ENCODE measurements at regions not wholly inside any gene's neighbourhood (a gene's known extent, or its start where the extent isn't known, plus 50 kb on each side); places are given as distances from the start of the nearest gene placed in this dataset.

- ATAC-seq: no peak
- ChIA-PET POLR2A (no interaction called here), CTCF (ENCODE audit: low intra/inter-chr PET ratio) (no interaction called here)
- Histone ChIP-seq H3K4me2 (ENCODE audit: insufficient read depth, low read length) (no peak overlapping the region), H3K9me1 (ENCODE audit: control insufficient read depth, insufficient read depth, low read length) (no peaks in the 10 kb centered on the region), H3K4me3 (no peak overlapping the region), H3K36me3 (ENCODE audit: control insufficient read depth, insufficient read depth, low read length) (no peaks in the 10 kb centered on the region), H3K9ac (ENCODE audit: insufficient read depth in 1 of 2, low read depth in 2 of 2, low read length in 2 of 2) (no peak overlapping the region), H3K27me3 (ENCODE audit: control insufficient read depth in 2 of 2, insufficient read depth in 2 of 2, low read length in 2 of 2) (no peaks in the 10 kb centered on the region), H2AFZ (ENCODE audit: low read depth, low read length) (no peak overlapping the region), H3K9me3 (replicated peaks; ENCODE audit: control insufficient read depth, insufficient read depth, low read depth, low read length) (no peaks in the 10 kb centered on the region), H3K27ac (ENCODE audit: extremely low read depth, low read depth, low read length) (no peak overlapping the region), H3K79me2 (ENCODE audit: control insufficient read depth, insufficient read depth, low read length) (no peaks in the 10 kb centered on the region), H3K4me1 (replicated peaks in 1 of 2; ENCODE audit: control insufficient read depth in 2 of 2, insufficient read depth in 2 of 2, low read length in 2 of 2) (no peaks in the 10 kb centered on the region), H4K20me1 (replicated peaks; ENCODE audit: control insufficient read depth, insufficient read depth, low read length) (no peaks in the 10 kb centered on the region)
- no peak for FAIRE-seq
- TF ChIP-seq NFIC (IDR thresholded peaks at IDR 0.05): peak; percentile 93
- TF ChIP-seq NFIX (CRISPR knock-in tag; IDR thresholded peaks at IDR 0.05; ENCODE audit: low read depth): peak; percentile 96
- no peak for TF ChIP-seq EP300 (IDR thresholded peaks at IDR 0.05; ENCODE audit: low read length)
- intact Hi-C loops (cut with micrococcal nuclease): no loop called here
- DNase-seq (ENCODE audit: extremely low read depth in 1 of 4, low spot score in 3 of 4): no peak
- no TSS peak for BruUV-seq (replicated peaks)
- in situ Hi-C loops (cut with MboI): no loop called here
These were observed 256.3 kb downstream of the NNT start for GRCh38 chr5:43859309-43859708.

- in situ Hi-C loops (cut with MboI) (no loop called here), intact Hi-C loops (cut with micrococcal nuclease) (no loop called here)
- H3K4me2 ChIP-seq (ENCODE audit: insufficient read depth, low read length): no peak overlapping the region
- DNase-seq (ENCODE audit: extremely low read depth in 1 of 4, low spot score in 3 of 4) (no peak), FAIRE-seq (peak; percentile 19), ATAC-seq (no peak)
- ChIA-PET CTCF (ENCODE audit: low intra/inter-chr PET ratio) (no interaction called here), POLR2A (no interaction called here)
- H3K4me3 ChIP-seq: no peak overlapping the region
- under 1% methylated on average over 5 of the region's 5 CpGs for WGBS (ENCODE audit: insufficient coverage, low coverage, missing lambda C conversion rate)
- H3K36me3 ChIP-seq (ENCODE audit: control insufficient read depth, insufficient read depth, low read length): no peaks in the 10 kb centered on the region
- H2AFZ ChIP-seq (ENCODE audit: low read depth, low read length): no peak overlapping the region
- H3K4me1 ChIP-seq (replicated peaks in 1 of 2; ENCODE audit: control insufficient read depth in 2 of 2, insufficient read depth in 2 of 2, low read length in 2 of 2): no peaks in the 10 kb centered on the region
- H3K27me3 ChIP-seq (ENCODE audit: control insufficient read depth in 2 of 2, insufficient read depth in 2 of 2, low read length in 2 of 2): no peaks in the 10 kb centered on the region
- no peak overlapping the region for H3K27ac ChIP-seq (ENCODE audit: extremely low read depth, low read depth, low read length)
- H4K20me1 ChIP-seq (replicated peaks; ENCODE audit: control insufficient read depth, insufficient read depth, low read length): no peaks in the 10 kb centered on the region
- H3K79me2 ChIP-seq (ENCODE audit: control insufficient read depth, insufficient read depth, low read length): no peaks in the 10 kb centered on the region
- TF ChIP-seq SRSF7 (optimal IDR thresholded peaks at IDR 0.05; ENCODE audit: low read depth, low read length) (no peak), ZNF311 (CRISPR knock-in tag; IDR thresholded peaks at IDR 0.05) (peak; percentile 73; the same call in 1 of the 2 replicates)
- H3K9me3 ChIP-seq (replicated peaks; ENCODE audit: control insufficient read depth, insufficient read depth, low read depth, low read length): no peaks in the 10 kb centered on the region
- BruUV-seq (replicated peaks): no TSS peak
- H3K9ac ChIP-seq (ENCODE audit: insufficient read depth in 1 of 2, low read depth in 2 of 2, low read length in 2 of 2): no peak overlapping the region
- no peaks in the 10 kb centered on the region for H3K9me1 ChIP-seq (ENCODE audit: control insufficient read depth, insufficient read depth, low read length)
These were observed 252.5 kb downstream of the NNT start for GRCh38 chr5:43855452-43855851.
